Body of pancreas (tissue), 4 donors: ENCODE measurements at regions not wholly inside any gene's neighbourhood (a gene's known extent, or its start where the extent isn't known, plus 50 kb on each side); places are given as distances from the start of the nearest gene placed in this dataset.

Experiments used
- CTCF ChIP-seq, 7 experiments: fragments of 450-650 bp in 4 of 7; fragments of 200-600 bp in 3 of 7; sonication (generic) in 3 of 7; IDR thresholded peaks; one replicate each; pipeline ENCODE4 v1.5.1; 2016 to 2019; ENCODE audit warnings: antibody characterized with exemption in 7 of 7
- POLR2A ChIP-seq, 3 donors: fragments of 450-650 bp; IDR thresholded peaks; one replicate each; pipeline ENCODE4 v1.6.1; 2016; ENCODE audit warnings: antibody characterized with exemption in 3 of 3, mild to moderate bottlenecking in 2 of 3

GRCh38 chr12:93174473-93174872 is 203.3 kb upstream of the NUDT4 start:
- TF ChIP-seq CTCF (IDR thresholded peaks at IDR 0.05) (no peak), POLR2A (IDR thresholded peaks at IDR 0.05) (no peak)
